ENCODE measurements at regions not wholly inside any gene's neighbourhood (a gene's known extent, or its start where the extent isn't known, plus 50 kb on each side); places are given as distances from the start of the nearest gene placed in this dataset.

DNA sequence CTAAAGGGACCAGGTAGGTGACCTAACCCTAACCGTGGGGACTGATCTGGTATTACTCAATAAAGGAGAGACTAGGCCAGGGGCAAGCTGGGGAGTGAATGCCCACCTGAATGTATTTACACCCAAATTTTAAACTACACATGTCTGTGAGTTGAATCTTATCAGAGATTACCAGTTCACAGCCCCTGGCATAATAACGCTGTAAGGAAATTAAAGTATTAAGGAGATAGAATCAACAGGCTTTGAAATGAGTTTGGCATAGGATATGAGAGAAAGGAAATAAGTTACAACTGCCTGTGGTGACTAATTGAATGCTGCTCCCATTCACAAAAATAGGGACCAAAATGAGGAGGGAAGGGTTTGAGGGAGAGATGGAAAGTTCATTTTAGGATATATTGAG lies 593.3 kb downstream of the CSNK1G3 start:
- Histone ChIP-seq H3K4me1 (replicated peaks in 1 of 2; ENCODE audit: control insufficient read depth in 2 of 2, insufficient read depth in 2 of 2, low read length in 2 of 2) (no peaks in the 10 kb centered on the region), H3K9me1 (ENCODE audit: control insufficient read depth, insufficient read depth, low read length) (no peaks in the 10 kb centered on the region), H3K36me3 (ENCODE audit: control insufficient read depth, insufficient read depth, low read length) (no peaks in the 10 kb centered on the region), H3K27me3 (ENCODE audit: control insufficient read depth in 2 of 2, insufficient read depth in 2 of 2, low read length in 2 of 2) (no peaks in the 10 kb centered on the region), H3K4me3 (no peak overlapping the region), H3K4me2 (ENCODE audit: insufficient read depth, low read length) (no peak overlapping the region), H3K79me2 (ENCODE audit: control insufficient read depth, insufficient read depth, low read length) (no peaks in the 10 kb centered on the region), H2AFZ (ENCODE audit: low read depth, low read length) (no peak overlapping the region), H3K27ac (ENCODE audit: extremely low read depth, low read depth, low read length) (no peak overlapping the region), H3K9me3 (replicated peaks; ENCODE audit: control insufficient read depth, insufficient read depth, low read depth, low read length) (no peaks in the 10 kb centered on the region), H3K9ac (ENCODE audit: insufficient read depth in 1 of 2, low read depth in 2 of 2, low read length in 2 of 2) (no peak overlapping the region), H4K20me1 (replicated peaks; ENCODE audit: control insufficient read depth, insufficient read depth, low read length) (no peaks in the 10 kb centered on the region)
- FAIRE-seq (no peak), DNase-seq (ENCODE audit: extremely low read depth in 1 of 4, low spot score in 3 of 4) (no peak), ATAC-seq (no peak)
- in situ Hi-C loops (cut with MboI) (no loop called here), intact Hi-C loops (cut with micrococcal nuclease) (no loop called here)
- BruUV-seq (replicated peaks), result no TSS peak
- TF ChIP-seq TRIM28 (IDR thresholded peaks at IDR 0.05) (no peak), ZNF133 (CRISPR knock-in tag; IDR thresholded peaks at IDR 0.05) (no peak), KHSRP (IDR thresholded peaks at IDR 0.05) (no peak), KLF16 (IDR thresholded peaks at IDR 0.05) (no peak), CREBBP (IDR thresholded peaks at IDR 0.05; ENCODE audit: low read depth, low read length) (no peak), GTF2A2 (tag; IDR thresholded peaks at IDR 0.05) (no peak), ZNF143 (CRISPR knock-in tag; IDR thresholded peaks at IDR 0.05) (no peak), DDX20 (tag; IDR thresholded peaks at IDR 0.05; ENCODE audit: low read depth) (no peak), E2F5 (CRISPR knock-in tag; IDR thresholded peaks at IDR 0.05) (no peak), ZNF655 (CRISPR knock-in tag; IDR thresholded peaks at IDR 0.05) (no peak)
- TF ChIP-seq, protein P1, sequence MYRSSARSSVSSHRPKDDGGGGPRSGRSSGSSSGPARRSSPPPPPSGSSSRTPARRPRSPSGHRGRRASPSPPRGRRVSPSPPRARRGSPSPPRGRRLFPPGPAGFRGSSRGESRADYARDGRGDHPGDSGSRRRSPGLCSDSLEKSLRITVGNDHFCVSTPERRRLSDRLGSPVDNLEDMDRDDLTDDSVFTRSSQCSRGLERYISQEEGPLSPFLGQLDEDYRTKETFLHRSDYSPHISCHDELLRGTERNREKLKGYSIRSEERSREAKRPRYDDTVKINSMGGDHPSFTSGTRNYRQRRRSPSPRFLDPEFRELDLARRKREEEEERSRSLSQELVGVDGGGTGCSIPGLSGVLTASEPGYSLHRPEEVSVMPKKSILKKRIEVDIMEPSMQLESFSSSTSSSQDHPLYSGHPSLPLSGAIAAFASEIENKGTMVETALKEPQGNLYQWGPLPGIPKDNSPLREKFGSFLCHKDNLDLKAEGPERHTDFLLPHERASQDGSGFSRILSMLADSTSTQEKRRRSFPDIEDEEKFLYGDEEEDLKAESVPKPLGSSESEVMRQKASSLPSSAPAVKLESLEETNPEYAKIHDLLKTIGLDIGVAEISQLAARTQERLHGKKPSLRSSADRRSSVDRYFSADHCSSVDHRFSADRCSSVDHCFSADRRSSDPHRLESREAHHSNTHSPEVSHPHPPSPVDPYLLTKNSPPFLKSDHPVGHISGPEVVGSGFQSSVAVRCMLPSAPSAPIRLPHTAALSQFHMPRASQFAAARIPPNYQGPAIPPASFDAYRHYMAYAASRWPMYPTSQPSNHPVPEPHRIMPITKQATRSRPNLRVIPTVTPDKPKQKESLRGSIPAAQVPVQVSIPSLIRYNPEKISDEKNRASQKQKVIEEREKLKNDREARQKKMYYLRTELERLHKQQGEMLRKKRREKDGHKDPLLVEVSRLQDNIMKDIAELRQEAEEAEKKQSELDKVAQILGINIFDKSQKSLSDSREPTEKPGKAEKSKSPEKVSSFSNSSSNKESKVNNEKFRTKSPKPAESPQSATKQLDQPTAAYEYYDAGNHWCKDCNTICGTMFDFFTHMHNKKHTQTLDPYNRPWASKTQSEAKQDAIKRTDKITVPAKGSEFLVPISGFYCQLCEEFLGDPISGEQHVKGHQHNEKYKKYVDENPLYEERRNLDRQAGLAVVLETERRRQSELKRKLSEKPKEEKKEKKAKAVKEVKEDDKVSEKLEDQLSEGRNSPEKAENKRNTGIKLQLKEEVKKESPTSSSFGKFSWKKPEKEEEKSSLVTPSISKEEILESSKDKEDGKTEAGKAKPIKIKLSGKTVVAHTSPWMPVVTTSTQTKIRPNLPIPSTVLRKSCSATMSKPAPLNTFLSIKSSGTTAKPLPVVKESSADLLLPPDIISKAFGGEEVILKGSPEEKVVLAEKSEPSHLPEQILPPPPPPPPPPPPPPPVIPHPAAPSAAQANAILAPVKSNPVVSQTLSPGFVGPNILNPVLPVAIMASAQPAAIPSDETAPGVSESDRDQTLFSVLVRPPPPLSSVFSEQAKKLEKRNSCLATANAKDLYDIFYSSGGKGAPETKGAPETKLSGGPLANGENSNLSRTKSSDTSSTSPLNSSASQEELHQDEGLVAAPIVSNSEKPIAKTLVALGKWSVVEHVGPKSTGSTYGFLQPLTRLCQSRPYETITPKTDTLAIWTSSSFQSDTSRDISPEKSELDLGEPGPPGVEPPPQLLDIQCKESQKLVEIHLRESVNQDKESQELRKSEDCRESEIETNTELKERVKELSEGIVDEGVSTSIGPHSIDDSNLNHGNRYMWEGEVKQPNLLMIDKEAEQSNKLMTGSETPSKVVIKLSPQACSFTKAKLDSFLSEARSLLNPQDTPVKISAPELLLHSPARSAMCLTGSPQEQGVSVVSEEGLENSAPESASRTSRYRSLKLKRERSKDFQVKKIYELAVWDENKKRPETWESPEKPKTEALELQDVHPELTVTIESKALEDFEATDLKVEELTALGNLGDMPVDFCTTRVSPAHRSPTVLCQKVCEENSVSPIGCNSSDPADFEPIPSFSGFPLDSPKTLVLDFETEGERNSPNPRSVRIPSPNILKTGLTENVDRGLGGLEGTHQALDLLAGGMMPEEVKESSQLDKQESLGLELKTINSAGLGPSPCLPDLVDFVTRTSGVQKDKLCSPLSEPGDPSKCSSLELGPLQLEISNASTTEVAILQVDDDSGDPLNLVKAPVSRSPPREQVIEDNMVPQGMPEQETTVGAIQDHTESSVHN (IDR thresholded peaks at IDR 0.05; ENCODE audit: borderline replicate concordance in 1 of 2, low read depth in 1 of 2), result no peak
- ChIA-PET POLR2A (no interaction called here), CTCF (ENCODE audit: low intra/inter-chr PET ratio) (no interaction called here)
- 0% methylated on average over 2 of the region's 2 CpGs for WGBS (ENCODE audit: insufficient coverage, low coverage, missing lambda C conversion rate)

Measured in K562 (cell line).